Liver (tissue), 3 donors: ENCODE measurements at regions not wholly inside any gene's neighbourhood (a gene's known extent, or its start where the extent isn't known, plus 50 kb on each side); places are given as distances from the start of the nearest gene placed in this dataset.

ENCODE experiments used
- EGR1 ChIP-seq, 2 donors: IDR thresholded peaks; 2 replicates each; pipeline ENCODE4 v1.6.1; 2016 to 2018; ENCODE audit warnings: antibody characterized with exemption in 2 of 2, low read depth in 2 of 2
- FOXA2 ChIP-seq: IDR thresholded peaks from 2 replicates; pipeline ENCODE4 v1.6.1; 2016; ENCODE audit warnings: antibody characterized with exemption
- GABPA ChIP-seq, 2 donors: IDR thresholded peaks in 1 of 2; conservative IDR thresholded peaks in 1 of 2; 2 replicates each; pipeline ENCODE4 v1.6.1; 2016; ENCODE audit warnings: antibody characterized with exemption in 2 of 2, mild to moderate bottlenecking in 1 of 2, moderate library complexity in 1 of 2
- RAD21 ChIP-seq, 2 donors: IDR thresholded peaks; 2 replicates each; pipeline ENCODE4 v1.6.1; 2016; ENCODE audit warnings: antibody characterized with exemption in 2 of 2, mild to moderate bottlenecking in 2 of 2
- YY1 ChIP-seq: IDR thresholded peaks from 2 replicates; pipeline ENCODE4 v1.6.1; 2016; ENCODE audit warnings: antibody characterized with exemption, mild to moderate bottlenecking
- TF ChIP-seq, protein P1 (sequence below): fragments of 150-350 bp; IDR thresholded peaks from 2 replicates; pipeline ENCODE4 v1.5.1; 2017; ENCODE audit warnings: improper control_type of control experiment, low read depth, low read length; ENCODE audit not compliant: missing input control
- TF ChIP-seq, protein P2 (sequence below): IDR thresholded peaks from 2 replicates; pipeline ENCODE4 v1.6.1; 2016; ENCODE audit warnings: antibody characterized with exemption
- TF ChIP-seq, protein P3 (sequence below): IDR thresholded peaks from 2 replicates; pipeline ENCODE4 v1.6.1; 2016; ENCODE audit warnings: antibody characterized with exemption
- TF ChIP-seq, protein P4 (sequence below): IDR thresholded peaks from 2 replicates; pipeline ENCODE4 v1.6.1; 2016; ENCODE audit warnings: antibody characterized with exemption
- TF ChIP-seq, protein P5 (sequence below): IDR thresholded peaks from 2 replicates; pipeline ENCODE4 v1.6.1; 2016; ENCODE audit warnings: antibody characterized with exemption, mild to moderate bottlenecking
- donor health status: healthy.
- donor health status: healthy.

DNA sequence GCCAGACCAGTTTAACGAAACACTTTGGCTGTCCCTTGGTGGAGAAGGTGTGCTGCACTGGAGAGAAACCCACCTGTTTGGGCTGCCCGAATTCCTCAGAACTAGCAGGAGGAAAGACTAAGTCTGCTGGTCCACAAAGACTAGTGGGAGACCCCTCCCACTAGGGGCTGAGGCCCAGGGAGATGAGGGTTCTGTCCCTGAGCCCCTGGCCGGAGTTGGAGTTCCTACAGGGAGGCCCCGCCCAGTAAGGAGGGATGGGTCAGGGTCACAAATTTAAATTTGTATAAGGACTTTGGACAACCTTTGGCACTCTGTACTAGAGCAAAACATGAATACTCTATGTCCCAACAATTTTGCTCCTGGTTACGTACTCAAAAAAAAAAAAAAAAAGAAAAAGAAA, 200.8 kb upstream of the C11orf87 start:
- TF ChIP-seq GABPA (IDR thresholded peaks at IDR 0.05 in 1 of 2, conservative IDR thresholded peaks at IDR 0.05 in 1 of 2), result no peak
- TF ChIP-seq, protein P1, sequence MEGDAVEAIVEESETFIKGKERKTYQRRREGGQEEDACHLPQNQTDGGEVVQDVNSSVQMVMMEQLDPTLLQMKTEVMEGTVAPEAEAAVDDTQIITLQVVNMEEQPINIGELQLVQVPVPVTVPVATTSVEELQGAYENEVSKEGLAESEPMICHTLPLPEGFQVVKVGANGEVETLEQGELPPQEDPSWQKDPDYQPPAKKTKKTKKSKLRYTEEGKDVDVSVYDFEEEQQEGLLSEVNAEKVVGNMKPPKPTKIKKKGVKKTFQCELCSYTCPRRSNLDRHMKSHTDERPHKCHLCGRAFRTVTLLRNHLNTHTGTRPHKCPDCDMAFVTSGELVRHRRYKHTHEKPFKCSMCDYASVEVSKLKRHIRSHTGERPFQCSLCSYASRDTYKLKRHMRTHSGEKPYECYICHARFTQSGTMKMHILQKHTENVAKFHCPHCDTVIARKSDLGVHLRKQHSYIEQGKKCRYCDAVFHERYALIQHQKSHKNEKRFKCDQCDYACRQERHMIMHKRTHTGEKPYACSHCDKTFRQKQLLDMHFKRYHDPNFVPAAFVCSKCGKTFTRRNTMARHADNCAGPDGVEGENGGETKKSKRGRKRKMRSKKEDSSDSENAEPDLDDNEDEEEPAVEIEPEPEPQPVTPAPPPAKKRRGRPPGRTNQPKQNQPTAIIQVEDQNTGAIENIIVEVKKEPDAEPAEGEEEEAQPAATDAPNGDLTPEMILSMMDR, result no peak
- TF ChIP-seq, protein P2, sequence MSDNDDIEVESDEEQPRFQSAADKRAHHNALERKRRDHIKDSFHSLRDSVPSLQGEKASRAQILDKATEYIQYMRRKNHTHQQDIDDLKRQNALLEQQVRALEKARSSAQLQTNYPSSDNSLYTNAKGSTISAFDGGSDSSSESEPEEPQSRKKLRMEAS, result no peak
- TF ChIP-seq RAD21 (IDR thresholded peaks at IDR 0.05), result no peak
- TF ChIP-seq, protein P3, sequence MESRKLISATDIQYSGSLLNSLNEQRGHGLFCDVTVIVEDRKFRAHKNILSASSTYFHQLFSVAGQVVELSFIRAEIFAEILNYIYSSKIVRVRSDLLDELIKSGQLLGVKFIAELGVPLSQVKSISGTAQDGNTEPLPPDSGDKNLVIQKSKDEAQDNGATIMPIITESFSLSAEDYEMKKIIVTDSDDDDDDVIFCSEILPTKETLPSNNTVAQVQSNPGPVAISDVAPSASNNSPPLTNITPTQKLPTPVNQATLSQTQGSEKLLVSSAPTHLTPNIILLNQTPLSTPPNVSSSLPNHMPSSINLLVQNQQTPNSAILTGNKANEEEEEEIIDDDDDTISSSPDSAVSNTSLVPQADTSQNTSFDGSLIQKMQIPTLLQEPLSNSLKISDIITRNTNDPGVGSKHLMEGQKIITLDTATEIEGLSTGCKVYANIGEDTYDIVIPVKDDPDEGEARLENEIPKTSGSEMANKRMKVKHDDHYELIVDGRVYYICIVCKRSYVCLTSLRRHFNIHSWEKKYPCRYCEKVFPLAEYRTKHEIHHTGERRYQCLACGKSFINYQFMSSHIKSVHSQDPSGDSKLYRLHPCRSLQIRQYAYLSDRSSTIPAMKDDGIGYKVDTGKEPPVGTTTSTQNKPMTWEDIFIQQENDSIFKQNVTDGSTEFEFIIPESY, result no peak
- TF ChIP-seq EGR1 (IDR thresholded peaks at IDR 0.05; ENCODE audit: low read depth in 2 of 2), result no peak
- no peak for TF ChIP-seq FOXA2
- TF ChIP-seq, protein P4, sequence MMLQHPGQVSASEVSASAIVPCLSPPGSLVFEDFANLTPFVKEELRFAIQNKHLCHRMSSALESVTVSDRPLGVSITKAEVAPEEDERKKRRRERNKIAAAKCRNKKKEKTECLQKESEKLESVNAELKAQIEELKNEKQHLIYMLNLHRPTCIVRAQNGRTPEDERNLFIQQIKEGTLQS, result no peak
- TF ChIP-seq YY1, result no peak
- TF ChIP-seq, protein P5, sequence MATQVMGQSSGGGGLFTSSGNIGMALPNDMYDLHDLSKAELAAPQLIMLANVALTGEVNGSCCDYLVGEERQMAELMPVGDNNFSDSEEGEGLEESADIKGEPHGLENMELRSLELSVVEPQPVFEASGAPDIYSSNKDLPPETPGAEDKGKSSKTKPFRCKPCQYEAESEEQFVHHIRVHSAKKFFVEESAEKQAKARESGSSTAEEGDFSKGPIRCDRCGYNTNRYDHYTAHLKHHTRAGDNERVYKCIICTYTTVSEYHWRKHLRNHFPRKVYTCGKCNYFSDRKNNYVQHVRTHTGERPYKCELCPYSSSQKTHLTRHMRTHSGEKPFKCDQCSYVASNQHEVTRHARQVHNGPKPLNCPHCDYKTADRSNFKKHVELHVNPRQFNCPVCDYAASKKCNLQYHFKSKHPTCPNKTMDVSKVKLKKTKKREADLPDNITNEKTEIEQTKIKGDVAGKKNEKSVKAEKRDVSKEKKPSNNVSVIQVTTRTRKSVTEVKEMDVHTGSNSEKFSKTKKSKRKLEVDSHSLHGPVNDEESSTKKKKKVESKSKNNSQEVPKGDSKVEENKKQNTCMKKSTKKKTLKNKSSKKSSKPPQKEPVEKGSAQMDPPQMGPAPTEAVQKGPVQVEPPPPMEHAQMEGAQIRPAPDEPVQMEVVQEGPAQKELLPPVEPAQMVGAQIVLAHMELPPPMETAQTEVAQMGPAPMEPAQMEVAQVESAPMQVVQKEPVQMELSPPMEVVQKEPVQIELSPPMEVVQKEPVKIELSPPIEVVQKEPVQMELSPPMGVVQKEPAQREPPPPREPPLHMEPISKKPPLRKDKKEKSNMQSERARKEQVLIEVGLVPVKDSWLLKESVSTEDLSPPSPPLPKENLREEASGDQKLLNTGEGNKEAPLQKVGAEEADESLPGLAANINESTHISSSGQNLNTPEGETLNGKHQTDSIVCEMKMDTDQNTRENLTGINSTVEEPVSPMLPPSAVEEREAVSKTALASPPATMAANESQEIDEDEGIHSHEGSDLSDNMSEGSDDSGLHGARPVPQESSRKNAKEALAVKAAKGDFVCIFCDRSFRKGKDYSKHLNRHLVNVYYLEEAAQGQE, result no peak
